CD4-positive, alpha-beta T cell (primary cell): ENCODE measurements at regions not wholly inside any gene's neighbourhood (a gene's known extent, or its start where the extent isn't known, plus 50 kb on each side); places are given as distances from the start of the nearest gene placed in this dataset.

Experiments
- ATAC-seq: fragments of 200-7000 bp; cut with Tn5 transposase; one replicate; pipeline ENCODE4 v1.10.0; 2022; ENCODE audit warnings: mild to moderate bottlenecking; ENCODE audit not compliant: poor library complexity
- CTCF ChIA-PET: fragments of 350-600 bp; sonication (Branson Sonifier 250); formaldehyde crosslinking; loops from one replicate; lab custom pipeline; 2021; ENCODE audit warnings: antibody characterized with exemption, inconsistent platforms; lab: Charles Lee
- POLR2A ChIA-PET: fragments of 350-600 bp; sonication (Branson Sonifier 250); formaldehyde crosslinking; loops from one replicate; lab custom pipeline; 2021; ENCODE audit warnings: antibody characterized with exemption, inconsistent platforms; lab: Charles Lee
- DNase-seq, 14 experiments: peaks; one replicate each; pipeline ENCODE4 v3.0.0-alpha.2; 2013 to 2020; ENCODE audit warnings: mixed read lengths in 2 of 14
- H3K27ac ChIP-seq, 2 donors: one replicate each; pipeline versions ENCODE4 v1.5.1 to v1.7.0; 2013; ENCODE audit warnings: low read length in 2 of 2, low read depth in 1 of 2, mild to moderate bottlenecking in 1 of 2
- H3K27me3 ChIP-seq, 2 experiments: 1 replicate in 1 of 2; 2 replicates in 1 of 2; pipeline versions ENCODE4 v1.6.1 to v1.7.0; 2013; ENCODE audit warnings: low read length in 2 of 2, control low read depth in 1 of 2, mild to moderate bottlenecking in 1 of 2, moderate library complexity in 1 of 2; ENCODE audit not compliant: insufficient read depth in 2 of 2, control insufficient read depth in 1 of 2
- H3K36me3 ChIP-seq: one replicate; pipeline ENCODE4 v1.6.1; 2013; ENCODE audit warnings: low read length, control low read depth; ENCODE audit not compliant: insufficient read depth
- H3K4me1 ChIP-seq: one replicate; pipeline ENCODE4 v1.6.1; 2013; ENCODE audit warnings: low read length, control low read depth; ENCODE audit not compliant: insufficient read depth
- H3K4me3 ChIP-seq: one replicate; pipeline ENCODE4 v1.5.1; 2013; ENCODE audit warnings: mild to moderate bottlenecking, low read length, moderate library complexity
- H3K9me3 ChIP-seq, 2 experiments: 1 replicate in 1 of 2; 2 replicates in 1 of 2; pipeline versions ENCODE4 v1.6.1 to v1.7.0; 2013; ENCODE audit warnings: low read length in 2 of 2, mild to moderate bottlenecking in 2 of 2, control low read depth in 1 of 2, moderate library complexity in 1 of 2; ENCODE audit not compliant: control insufficient read depth in 1 of 2, insufficient read depth in 1 of 2
- H3K27ac Mint-ChIP-seq: one replicate; pipeline ENCODE4 v1.8.0; 2020; ENCODE audit warnings: mixed read lengths
- H3K27me3 Mint-ChIP-seq: one replicate; pipeline ENCODE4 v1.8.0; 2021; ENCODE audit warnings: mixed read lengths
- H3K36me3 Mint-ChIP-seq: one replicate; pipeline ENCODE4 v1.8.0; 2021; ENCODE audit warnings: low read depth, mixed read lengths
- H3K4me1 Mint-ChIP-seq: one replicate; pipeline ENCODE4 v1.8.0; 2021; ENCODE audit warnings: low read depth, mixed read lengths
- H3K4me3 Mint-ChIP-seq: one replicate; pipeline ENCODE4 v1.8.0; 2020; ENCODE audit warnings: mild to moderate bottlenecking, mixed read lengths
- H3K9me3 Mint-ChIP-seq: one replicate; pipeline ENCODE4 v1.8.0; 2020; ENCODE audit warnings: mixed read lengths
- CTCF ChIP-seq: fragments of 200-600 bp; IDR thresholded peaks from one replicate; pipeline ENCODE4 v1.8.0; 2022; ENCODE audit warnings: antibody characterized with exemption, mild to moderate bottlenecking
- intact Hi-C, 2 experiments: fragments of 100-400 bp; cut with DNase I in 1 of 2; cut with micrococcal nuclease in 1 of 2; formaldehyde crosslinking; loops; one replicate each; pipeline versions ENCODE4 v1.15.1 to v1.9.0; 2023 to 2025; cut with DNase I, micrococcal nuclease

GRCh38 chr22:27644566-27644965 is 157.0 kb downstream of the MN1 start:
- no peak for ATAC-seq
- POLR2A ChIA-PET: no interaction called here
- no peaks in the 10 kb centered on the region for H3K9me3 ChIP-seq
- H3K4me3 ChIP-seq: no peak overlapping the region
- no peak for DNase-seq
- CTCF ChIA-PET: no interaction called here
- H3K27me3 Mint-ChIP-seq: peaks cover 12% of the 10 kb centered on the region
- no peaks in the 10 kb centered on the region for H3K27me3 ChIP-seq
- H3K9me3 Mint-ChIP-seq: no peaks in the 10 kb centered on the region
- intact Hi-C loops: no loop called here
- no peaks in the 10 kb centered on the region for H3K36me3 Mint-ChIP-seq
- H3K4me3 Mint-ChIP-seq: no peak overlapping the region
- H3K4me1 ChIP-seq: no peaks in the 10 kb centered on the region
- no peaks in the 10 kb centered on the region for H3K36me3 ChIP-seq
- no peaks in the 10 kb centered on the region for H3K4me1 Mint-ChIP-seq
- no peak overlapping the region for H3K27ac ChIP-seq
- H3K27ac Mint-ChIP-seq: no peak overlapping the region
- TF ChIP-seq CTCF: no peak

DNA sequence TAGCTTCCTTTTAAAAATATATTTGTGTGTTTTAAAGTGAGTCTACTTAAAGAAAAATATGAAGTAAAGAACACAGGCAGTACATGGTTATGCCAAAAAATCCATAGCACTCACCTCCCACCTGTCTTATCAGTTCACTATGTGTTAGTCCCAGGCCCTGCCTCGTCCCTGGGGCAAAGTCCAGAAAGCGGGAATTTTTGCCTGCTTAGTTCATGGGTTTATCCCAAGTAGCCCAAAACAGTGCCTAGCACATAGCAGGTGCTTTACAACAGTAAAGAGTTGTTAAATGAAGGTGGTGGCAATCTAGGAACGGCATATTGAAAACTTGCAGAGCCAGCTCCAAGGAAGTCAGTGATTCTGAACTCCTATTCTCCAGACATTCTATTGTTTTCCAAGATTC is 154.0 kb downstream of the MN1 start:
- no peak for DNase-seq
- Histone ChIP-seq H3K36me3 (no peaks in the 10 kb centered on the region), H3K4me3 (no peak overlapping the region), H3K9me3 (no peaks in the 10 kb centered on the region), H3K27me3 (no peaks in the 10 kb centered on the region), H3K4me1 (no peaks in the 10 kb centered on the region), H3K27ac (no peak overlapping the region)
- ChIA-PET POLR2A (no interaction called here), CTCF (no interaction called here)
- no peak overlapping the region for H3K4me3 Mint-ChIP-seq
- H3K4me1 Mint-ChIP-seq: no peaks in the 10 kb centered on the region
- TF ChIP-seq CTCF: no peak
- no peak for ATAC-seq
- intact Hi-C loops: no loop called here
- no peaks in the 10 kb centered on the region for H3K9me3 Mint-ChIP-seq
- no peaks in the 10 kb centered on the region for H3K36me3 Mint-ChIP-seq
- peaks cover 17% of the 10 kb centered on the region for H3K27me3 Mint-ChIP-seq
- no peak overlapping the region for H3K27ac Mint-ChIP-seq

DNA sequence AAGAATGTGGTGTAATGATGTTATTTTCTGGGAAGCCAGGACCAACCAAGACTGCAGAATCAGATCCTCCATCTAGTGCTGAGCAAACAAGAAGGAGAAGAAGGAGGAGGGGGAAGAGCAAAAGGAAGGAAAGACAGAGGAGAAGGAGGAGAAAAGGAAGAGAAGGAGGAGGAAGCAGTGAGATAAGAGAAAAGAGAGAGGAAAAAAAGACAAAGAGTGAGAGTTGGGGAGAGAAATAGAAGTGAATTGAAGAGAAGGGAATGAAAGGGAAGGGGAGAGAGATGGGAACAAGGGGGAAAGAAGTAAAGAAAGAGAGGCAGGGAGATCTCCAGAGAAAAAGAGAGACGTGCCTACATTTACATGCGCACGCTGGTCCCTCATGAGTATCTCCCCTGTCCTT is 153.5 kb downstream of the MN1 start:
- Mint-ChIP-seq H3K27ac (no peak overlapping the region), H3K27me3 (peaks cover 17% of the 10 kb centered on the region), H3K4me3 (no peak overlapping the region), H3K9me3 (no peaks in the 10 kb centered on the region), H3K36me3 (no peaks in the 10 kb centered on the region), H3K4me1 (no peaks in the 10 kb centered on the region)
- Histone ChIP-seq H3K4me1 (no peaks in the 10 kb centered on the region), H3K27ac (no peak overlapping the region), H3K36me3 (no peaks in the 10 kb centered on the region), H3K4me3 (no peak overlapping the region), H3K27me3 (no peaks in the 10 kb centered on the region), H3K9me3 (no peaks in the 10 kb centered on the region)
- CTCF ChIA-PET: no interaction called here
- DNase-seq (no peak), ATAC-seq (no peak)
- intact Hi-C loops: no loop called here
- TF ChIP-seq CTCF: no peak
- POLR2A ChIA-PET: no interaction called here
